ENCODE measurements at regions not wholly inside any gene's neighbourhood (a gene's known extent, or its start where the extent isn't known, plus 50 kb on each side); places are given as distances from the start of the nearest gene placed in this dataset.

- Mint-ChIP-seq H3K4me1 (ENCODE audit: low read depth) (no peaks in the 10 kb centered on the region), H3K27ac (no peak overlapping the region), H3K27me3 (ENCODE audit: insufficient read depth) (no peaks in the 10 kb centered on the region; the same call in 1 of the 2 replicates), H3K4me3 (no peak overlapping the region), H3K9me3 (peaks cover 60% of the 10 kb centered on the region), H3K36me3 (ENCODE audit: low read depth) (peaks cover 6% of the 10 kb centered on the region; the same call in 1 of the 2 replicates)
- DNase-seq: no peak
- TF ChIP-seq CTCF (IDR thresholded peaks at IDR 0.05): no peak
These were observed 244.4 kb upstream of the PPP2R2D start for GRCh38 chr10:131656431-131656841.

GRCh38 chr10:131657318-131657984 lies 243.4 kb upstream of the PPP2R2D start:
- H3K4me3 Mint-ChIP-seq: no peak overlapping the region
- no peak for TF ChIP-seq CTCF (IDR thresholded peaks at IDR 0.05)
- no peak for DNase-seq
- H3K9me3 Mint-ChIP-seq: peaks cover 56% of the 10 kb centered on the region
- H3K36me3 Mint-ChIP-seq (ENCODE audit: low read depth): peaks cover 6% of the 10 kb centered on the region; the same call in 1 of the 2 replicates
- no peak overlapping the region for H3K27ac Mint-ChIP-seq
- no peaks in the 10 kb centered on the region for H3K4me1 Mint-ChIP-seq (ENCODE audit: low read depth)
- H3K27me3 Mint-ChIP-seq (ENCODE audit: insufficient read depth): no peaks in the 10 kb centered on the region; the same call in 1 of the 2 replicates

- H3K36me3 Mint-ChIP-seq (ENCODE audit: low read depth): peaks cover 6% of the 10 kb centered on the region; the same call in 1 of the 2 replicates
- DNase-seq: no peak
- TF ChIP-seq CTCF (IDR thresholded peaks at IDR 0.05): no peak
- H3K4me3 Mint-ChIP-seq: no peak overlapping the region
- no peaks in the 10 kb centered on the region for H3K4me1 Mint-ChIP-seq (ENCODE audit: low read depth)
- H3K27ac Mint-ChIP-seq: no peak overlapping the region
- no peaks in the 10 kb centered on the region; the same call in 1 of the 2 replicates for H3K27me3 Mint-ChIP-seq (ENCODE audit: insufficient read depth)
- peaks cover 53% of the 10 kb centered on the region for H3K9me3 Mint-ChIP-seq
These were observed 242.8 kb upstream of the PPP2R2D start for GRCh38 chr10:131657985-131658330.

- H3K27me3 Mint-ChIP-seq (ENCODE audit: insufficient read depth): no peaks in the 10 kb centered on the region; the same call in 1 of the 2 replicates
- H3K36me3 Mint-ChIP-seq (ENCODE audit: low read depth): peaks cover 6% of the 10 kb centered on the region; the same call in 1 of the 2 replicates
- H3K27ac Mint-ChIP-seq: no peak overlapping the region
- H3K4me3 Mint-ChIP-seq: no peak overlapping the region
- H3K4me1 Mint-ChIP-seq (ENCODE audit: low read depth): no peaks in the 10 kb centered on the region
- DNase-seq: no peak
- TF ChIP-seq CTCF (IDR thresholded peaks at IDR 0.05): no peak
- peaks cover 56% of the 10 kb centered on the region for H3K9me3 Mint-ChIP-seq
These were observed 242.2 kb upstream of the PPP2R2D start for GRCh38 chr10:131658476-131659110.

GRCh38 chr10:131660427-131660826 lies 240.4 kb upstream of the PPP2R2D start:
- H3K4me1 Mint-ChIP-seq (ENCODE audit: low read depth): no peaks in the 10 kb centered on the region
- no peak overlapping the region for H3K27ac Mint-ChIP-seq
- H3K27me3 Mint-ChIP-seq (ENCODE audit: insufficient read depth): no peaks in the 10 kb centered on the region; the same call in 1 of the 2 replicates
- no peak overlapping the region for H3K4me3 Mint-ChIP-seq
- DNase-seq: no peak
- H3K9me3 Mint-ChIP-seq: peaks cover 63% of the 10 kb centered on the region
- no peak for TF ChIP-seq CTCF (IDR thresholded peaks at IDR 0.05)
- no peaks in the 10 kb centered on the region; the same call in 1 of the 2 replicates for H3K36me3 Mint-ChIP-seq (ENCODE audit: low read depth)
